GM12874 (cell line): ENCODE measurements at regions not wholly inside any gene's neighbourhood (a gene's known extent, or its start where the extent isn't known, plus 50 kb on each side); places are given as distances from the start of the nearest gene placed in this dataset.

Source experiments
- TF ChIP-seq, protein P1 (sequence below): IDR thresholded peaks from 2 replicates; pipeline ENCODE4 v1.5.1; 2011; ENCODE audit warnings: low read depth, mild to moderate bottlenecking, control low read depth, low read length, moderate library complexity; ENCODE audit not compliant: insufficient read depth

GRCh38 chr9:31839273-31839672, 545.2 kb upstream of the ACO1 start:
- TF ChIP-seq, protein P1, sequence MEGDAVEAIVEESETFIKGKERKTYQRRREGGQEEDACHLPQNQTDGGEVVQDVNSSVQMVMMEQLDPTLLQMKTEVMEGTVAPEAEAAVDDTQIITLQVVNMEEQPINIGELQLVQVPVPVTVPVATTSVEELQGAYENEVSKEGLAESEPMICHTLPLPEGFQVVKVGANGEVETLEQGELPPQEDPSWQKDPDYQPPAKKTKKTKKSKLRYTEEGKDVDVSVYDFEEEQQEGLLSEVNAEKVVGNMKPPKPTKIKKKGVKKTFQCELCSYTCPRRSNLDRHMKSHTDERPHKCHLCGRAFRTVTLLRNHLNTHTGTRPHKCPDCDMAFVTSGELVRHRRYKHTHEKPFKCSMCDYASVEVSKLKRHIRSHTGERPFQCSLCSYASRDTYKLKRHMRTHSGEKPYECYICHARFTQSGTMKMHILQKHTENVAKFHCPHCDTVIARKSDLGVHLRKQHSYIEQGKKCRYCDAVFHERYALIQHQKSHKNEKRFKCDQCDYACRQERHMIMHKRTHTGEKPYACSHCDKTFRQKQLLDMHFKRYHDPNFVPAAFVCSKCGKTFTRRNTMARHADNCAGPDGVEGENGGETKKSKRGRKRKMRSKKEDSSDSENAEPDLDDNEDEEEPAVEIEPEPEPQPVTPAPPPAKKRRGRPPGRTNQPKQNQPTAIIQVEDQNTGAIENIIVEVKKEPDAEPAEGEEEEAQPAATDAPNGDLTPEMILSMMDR = no peak

DNA sequence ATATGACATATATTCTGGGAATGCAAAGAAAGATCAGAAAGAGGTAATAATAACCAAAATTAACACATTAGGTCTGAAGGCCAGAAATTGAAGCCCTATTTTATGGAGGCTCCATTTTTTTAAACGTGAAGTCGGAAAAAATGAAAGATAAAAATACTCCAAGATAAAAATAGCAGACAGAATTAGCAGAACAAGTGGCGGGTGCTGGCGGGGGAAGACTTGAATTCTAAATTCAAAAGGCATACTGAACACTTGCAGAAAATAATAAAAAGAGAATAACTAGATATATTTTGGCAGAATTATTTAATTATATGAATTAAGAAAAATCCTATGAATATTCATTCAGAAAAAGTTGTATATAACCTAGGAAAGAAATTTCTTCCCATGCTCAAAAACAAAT, 543.7 kb upstream of the ACO1 start:
- TF ChIP-seq, protein P1 = no peak

DNA sequence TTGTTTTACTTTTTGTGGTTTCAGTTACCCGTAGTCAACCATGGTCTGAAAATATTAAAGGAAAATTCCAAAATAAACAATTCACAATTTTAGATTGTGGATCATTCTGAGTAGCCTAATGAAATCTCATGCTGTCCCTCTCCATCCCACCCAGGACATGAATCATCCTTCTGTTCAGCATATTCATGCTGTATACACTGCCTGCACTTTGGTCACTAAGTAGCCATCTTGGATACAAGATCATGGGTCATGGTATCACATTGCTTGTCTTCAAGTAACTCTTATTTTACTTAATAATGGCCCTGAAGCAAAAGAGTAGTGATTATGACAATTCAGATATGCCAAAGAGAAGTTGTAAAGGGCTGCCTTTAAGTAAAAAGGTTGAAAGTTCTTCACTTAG, 536.5 kb upstream of the ACO1 start:
- TF ChIP-seq, protein P1 = no peak

DNA sequence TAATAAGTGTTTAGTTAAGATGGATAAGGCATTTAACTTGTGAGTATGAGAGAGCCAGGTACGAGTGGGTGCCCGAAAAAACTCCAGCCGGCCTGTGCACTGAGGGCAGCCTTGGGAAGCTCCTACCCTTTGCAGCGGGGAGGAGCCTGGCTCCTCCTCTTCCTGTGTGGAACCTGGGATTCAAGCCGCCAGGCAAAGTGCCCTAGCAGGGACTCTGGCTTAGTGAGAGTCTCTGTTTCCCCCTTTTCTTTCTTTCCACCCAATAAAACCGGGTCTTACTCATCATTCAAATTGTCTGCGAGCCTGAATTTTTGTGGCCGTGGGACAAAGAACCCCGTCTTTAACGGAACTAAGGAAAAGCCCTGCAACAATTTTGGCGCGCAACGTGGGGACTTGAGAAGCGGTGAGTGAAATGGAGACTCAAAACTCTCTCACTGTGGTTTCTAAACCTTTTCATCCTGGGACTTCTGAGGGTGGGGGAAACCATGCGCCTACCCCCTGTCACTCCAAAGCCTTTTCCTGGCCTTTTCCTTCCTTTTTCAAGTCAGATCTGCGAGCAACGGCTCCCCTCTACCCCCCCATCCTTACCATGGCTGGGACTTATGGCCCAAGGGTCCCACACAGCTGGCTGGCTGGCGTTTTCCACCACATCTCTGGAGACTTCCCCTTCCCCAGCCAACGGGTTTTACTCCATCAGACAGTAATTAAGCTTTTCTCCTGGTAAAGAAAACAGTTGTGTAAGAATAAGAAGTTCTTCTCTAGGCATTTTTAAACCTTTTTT, 535.7 kb upstream of the ACO1 start:
- TF ChIP-seq, protein P1 = no peak

- TF ChIP-seq, protein P1 = no peak
Observed at GRCh38 chr9:31854187-31854586, 530.3 kb upstream of the ACO1 start.

DNA sequence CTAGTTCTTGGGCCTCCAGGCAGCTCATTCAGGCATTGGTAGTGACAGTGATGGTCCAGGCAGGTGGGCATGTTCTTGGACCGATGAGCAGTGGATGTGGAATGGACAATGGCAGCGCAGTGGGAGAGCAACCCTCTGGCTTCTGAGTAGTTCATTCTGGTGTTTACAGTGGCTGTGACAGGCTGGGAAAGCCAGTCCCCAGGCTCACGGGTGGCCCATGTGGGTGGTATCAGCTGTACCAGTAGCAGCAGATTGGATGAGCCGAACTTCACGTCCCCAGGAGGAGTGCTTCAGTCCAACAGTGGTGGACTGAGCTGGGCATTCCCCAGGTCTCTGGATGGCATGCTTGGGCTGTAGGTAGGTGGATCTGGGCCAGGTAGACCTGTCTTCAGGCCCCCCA, 515.6 kb upstream of the ACO1 start:
- TF ChIP-seq, protein P1 = no peak

DNA sequence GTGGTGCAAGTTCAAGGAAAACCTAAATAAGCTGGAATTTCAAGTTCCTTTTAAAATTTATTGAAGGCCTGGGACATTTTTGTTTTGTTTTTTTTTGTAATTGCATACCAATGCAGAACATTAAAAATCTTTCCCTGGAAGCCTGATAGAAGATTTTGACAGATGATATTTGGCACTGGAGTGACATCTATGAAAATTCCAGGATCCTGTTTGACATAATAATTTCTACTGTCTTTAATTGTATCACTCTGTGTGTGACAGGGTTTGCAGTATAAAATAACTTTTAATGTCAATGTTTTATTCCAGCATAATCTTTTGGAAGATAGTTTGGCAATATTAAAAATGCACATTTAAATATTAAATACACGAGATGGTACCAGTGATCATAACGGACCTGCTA, 514.2 kb upstream of the ACO1 start:
- TF ChIP-seq, protein P1 = no peak
